ENCODE measurements at regions not wholly inside any gene's neighbourhood (a gene's known extent, or its start where the extent isn't known, plus 50 kb on each side); places are given as distances from the start of the nearest gene placed in this dataset.

DNA sequence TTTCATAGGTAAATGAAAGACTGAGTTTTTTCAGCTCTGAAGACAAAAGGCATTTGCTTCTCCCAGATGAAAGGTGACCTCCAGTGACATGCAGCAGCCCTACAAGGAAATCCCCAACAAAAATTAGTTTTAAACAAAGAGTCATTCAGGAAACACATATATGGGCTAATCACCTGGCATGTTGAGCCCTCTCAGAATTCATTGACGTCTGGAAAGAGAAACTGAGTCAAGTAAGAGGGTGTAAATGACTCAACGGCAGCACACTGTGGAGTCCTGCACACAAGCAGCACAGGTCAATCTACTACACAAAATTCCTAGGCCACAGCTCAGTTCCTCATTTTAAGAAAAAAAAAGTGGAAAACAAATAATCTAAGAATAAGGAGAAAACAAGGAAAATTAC lies 592.3 kb downstream of the EPHA7 start:
- DNase-seq (ENCODE audit: low read depth in 3 of 3): no peak

DNA sequence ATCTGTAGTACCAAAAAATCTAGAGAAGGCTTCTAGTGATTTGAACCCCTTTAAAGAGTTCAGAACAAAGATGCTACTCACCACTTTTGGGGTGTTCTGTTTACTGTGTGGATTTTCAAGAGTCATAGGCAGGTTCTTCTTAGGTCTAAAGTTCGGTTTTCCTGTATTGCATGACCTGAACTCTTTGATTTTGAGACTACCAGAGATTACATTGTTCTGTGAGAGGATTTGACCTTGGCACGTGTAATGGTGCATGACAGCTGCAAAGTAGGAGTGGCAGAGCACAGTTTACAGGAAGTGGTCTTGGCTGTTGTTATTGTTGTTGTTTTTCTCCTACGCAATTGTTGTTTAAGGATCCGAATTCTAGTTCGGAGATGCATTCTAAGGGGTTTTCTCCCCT lies 592.7 kb downstream of the EPHA7 start:
- DNase-seq (ENCODE audit: low read depth in 3 of 3): no peak

DNA sequence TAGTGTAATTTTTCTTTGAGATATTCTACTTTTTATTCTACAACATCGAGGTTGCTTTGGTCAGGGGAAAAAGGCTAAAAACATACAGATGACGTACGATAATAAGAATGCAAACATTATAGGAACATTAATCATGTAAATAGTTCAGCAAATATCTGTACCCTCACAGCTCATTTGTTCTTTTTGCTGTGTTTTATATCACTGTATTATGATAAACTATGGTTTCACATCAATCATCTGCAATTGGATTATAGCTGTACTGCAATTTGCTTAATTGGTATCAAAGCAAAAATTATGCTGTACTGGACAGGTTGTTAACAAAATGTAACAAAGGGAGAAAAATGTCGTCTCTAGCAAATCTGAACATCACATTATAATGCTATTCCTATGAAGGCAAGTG lies 597.1 kb downstream of the EPHA7 start:
- DNase-seq (ENCODE audit: low read depth in 3 of 3): no peak

DNA sequence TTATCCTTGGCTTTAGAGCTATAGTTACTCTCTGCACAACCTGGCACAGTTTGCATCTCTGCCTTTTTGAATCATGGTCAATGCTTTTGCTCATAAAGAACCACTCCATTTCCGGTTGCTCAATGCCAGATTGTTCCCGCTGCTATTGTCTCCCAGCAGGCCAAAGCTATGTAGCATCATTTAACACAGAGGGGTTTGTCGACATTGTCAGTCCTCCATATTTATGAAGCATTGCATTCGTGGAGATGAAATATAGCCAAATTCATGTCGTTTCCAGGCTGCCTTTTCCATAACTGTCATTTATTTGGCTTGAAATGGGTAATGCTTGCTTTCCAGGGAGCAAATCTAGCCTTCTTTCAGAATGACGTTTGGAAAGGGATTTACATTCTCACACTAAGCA lies 598.8 kb downstream of the EPHA7 start:
- no peak for DNase-seq (ENCODE audit: low read depth in 3 of 3)

DNA sequence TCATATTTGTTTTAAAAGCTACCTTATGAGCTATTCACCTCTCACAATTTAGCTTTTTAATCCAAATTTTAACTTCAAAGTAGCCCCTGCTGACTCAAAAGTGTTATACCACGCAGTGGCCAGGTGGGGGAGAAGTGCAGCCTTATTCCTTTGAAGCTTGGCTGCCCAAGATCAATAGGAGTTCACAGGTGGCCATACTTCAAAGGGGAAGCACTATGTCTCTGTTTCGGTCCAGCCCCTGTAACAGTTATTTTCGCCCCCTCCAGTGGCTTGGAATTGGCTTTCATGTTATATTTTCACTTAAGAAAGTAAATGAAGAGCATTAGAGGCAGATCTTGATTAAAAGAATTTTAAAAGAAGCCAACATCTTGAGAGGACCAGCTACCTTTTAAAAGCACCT lies 608.4 kb downstream of the EPHA7 start:
- DNase-seq (ENCODE audit: low read depth in 3 of 3): no peak

DNA sequence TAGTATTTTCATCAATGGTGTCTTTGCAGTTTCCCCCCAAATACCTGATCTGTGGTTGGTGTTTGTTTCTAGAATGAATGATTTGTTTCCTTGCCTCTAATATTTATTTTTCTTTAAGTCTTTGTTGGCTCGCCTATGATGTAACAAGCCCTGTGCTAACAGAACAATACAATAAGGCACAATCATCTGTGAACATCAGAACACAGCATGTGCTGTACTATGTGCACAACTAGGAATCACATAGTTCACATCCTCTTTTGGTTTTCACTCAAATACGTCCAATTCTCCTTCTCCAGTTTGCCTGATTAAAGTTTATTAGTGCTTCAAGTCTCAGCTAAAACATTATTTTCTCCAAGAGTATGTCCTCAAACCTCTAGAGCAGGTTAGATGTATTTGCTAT lies 613.1 kb downstream of the EPHA7 start:
- no peak for DNase-seq (ENCODE audit: low read depth in 3 of 3)

DNA sequence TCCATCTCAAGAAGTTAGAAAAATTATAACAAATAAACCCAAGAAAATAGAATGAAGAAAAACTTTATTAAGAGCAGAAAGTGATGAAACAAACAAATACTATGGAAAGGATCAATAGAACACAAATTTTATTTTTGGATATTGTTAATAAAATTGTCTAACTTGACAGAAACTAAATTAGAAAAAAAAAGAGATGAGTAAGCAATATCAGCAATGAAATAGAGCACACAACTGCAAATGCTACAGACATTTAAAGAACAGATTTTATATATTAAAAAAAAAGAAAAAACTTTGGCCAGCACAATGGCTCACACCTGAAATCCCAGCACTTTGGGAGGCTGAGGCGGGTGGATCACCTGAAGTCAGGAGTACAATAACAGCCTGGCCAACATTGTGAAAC lies 628.0 kb downstream of the EPHA7 start:
- DNase-seq (ENCODE audit: low read depth in 3 of 3): no peak

DNA sequence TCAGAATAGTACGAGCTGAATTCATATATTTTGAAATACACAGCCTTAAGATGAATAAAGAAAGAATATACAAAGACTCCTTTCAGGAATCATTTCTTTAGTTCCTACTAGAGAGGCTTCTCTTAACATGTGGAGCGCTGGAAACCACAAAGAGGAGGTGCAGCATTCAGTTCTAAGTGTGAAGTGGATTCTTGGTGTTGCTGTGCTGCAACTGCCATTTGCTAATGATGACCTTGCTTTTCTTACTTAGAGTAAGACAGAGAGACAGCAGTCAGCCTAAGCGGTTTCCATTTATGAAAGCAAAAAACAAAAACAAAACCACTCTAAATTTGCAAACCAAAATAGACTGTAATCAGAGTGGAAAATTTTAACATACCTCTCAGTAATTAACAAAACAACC lies 629.0 kb downstream of the EPHA7 start:
- no peak for DNase-seq (ENCODE audit: low read depth in 3 of 3)

DNA sequence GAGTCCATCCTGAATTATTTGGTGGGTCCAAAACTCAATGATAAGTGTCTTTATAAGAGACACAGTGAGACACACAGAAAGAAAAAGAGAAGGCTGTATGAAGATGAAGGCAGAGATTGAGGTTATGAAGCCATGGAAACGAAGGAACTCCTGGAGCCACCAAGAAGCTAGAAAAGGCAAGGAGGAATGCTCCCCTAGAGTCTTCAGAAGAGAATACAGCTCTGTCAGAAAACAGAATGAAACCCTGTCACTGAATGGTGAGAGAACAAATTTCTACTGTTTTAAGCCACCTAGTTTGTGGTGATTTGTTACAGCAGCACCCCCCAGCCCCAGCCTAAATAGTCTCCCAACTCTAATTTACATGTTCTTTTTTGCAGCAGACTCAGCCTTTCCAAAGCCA lies 635.1 kb downstream of the EPHA7 start:
- no peak for DNase-seq (ENCODE audit: low read depth in 3 of 3)

DNA sequence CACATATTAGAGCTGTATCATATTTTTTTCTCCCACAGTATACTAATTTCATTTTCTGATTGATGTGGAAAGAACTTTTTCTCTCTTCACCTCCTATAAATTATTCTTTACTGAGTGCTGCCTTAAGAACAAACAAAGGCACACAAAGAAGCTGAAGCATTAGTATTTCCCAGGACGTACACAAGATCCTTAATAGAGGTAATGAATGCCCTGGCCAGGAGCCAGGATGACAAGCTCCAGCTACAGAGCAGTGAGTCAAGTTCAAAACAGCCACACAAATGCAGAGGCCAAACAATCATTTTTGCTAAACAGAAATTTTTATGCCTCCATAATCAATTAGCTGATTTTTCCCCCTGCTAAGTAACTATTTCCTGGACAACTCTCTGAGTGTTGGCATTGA lies 639.6 kb downstream of the EPHA7 start:
- no peak for DNase-seq (ENCODE audit: low read depth in 3 of 3)

DNA sequence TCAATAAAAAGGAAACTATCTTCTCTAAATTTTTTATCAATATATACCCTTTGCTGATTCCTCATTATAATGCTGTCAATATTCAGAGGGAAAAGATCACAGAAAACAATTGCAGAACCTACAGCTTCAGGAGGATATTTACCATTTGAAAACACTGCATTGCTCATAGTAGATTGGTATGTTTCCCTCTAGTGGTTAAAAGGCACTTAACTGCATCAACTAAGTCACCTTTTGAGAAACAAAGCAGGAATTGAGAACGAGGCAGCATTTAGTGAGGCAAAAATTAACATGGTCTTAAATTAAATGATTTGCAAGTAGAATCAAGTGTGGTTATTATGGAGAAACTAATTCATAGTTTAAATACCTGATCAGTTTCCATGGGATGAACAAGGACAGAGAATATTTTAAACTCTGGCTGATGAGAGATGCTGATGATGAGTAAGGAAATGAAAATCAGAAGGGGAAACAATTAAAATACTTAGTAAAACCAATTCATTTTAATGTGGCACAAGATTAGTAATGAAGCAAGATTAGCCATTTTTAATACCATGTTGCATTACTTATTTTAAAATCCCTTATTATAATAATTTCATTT lies 642.1 kb downstream of the EPHA7 start:
- DNase-seq (ENCODE audit: low read depth in 3 of 3): no peak

DNA sequence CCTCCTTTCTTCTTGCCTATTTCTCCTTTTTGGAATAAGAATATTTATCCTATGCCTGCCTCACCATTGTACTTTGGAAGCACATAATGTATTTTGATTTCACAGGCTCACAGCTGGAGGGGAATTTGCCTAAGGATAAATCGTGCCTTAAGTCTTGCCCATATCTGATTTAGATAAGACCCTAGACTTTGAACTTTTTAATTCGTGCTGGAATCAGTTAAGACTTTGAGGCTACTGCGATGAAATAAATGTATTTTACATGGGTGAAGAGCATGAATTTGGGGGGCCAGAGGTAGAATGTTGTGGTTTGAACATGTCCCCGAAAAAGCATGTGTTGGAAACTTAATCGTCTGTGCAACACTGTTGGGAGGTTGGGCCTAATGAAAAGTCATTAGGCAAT lies 648.8 kb downstream of the EPHA7 start:
- no peak for DNase-seq (ENCODE audit: low read depth in 3 of 3)

DNA sequence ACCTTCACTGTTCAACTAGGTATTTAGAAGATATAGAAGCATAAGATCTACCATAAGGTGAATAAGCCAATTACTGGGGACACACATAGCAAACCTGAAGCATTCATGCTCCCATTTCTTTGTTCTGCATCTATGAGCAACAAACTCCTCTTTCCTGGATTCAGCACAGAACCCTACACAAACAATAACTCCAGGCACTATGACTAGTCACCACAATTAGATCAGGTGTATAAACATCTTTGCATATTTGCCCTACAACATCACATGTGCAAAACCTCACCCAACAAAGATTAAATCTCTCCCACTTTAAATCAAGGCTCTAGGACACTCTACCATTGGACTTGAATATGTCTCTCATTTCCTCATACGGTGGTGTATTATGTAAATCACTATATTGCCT lies 652.3 kb downstream of the EPHA7 start:
- DNase-seq (ENCODE audit: low read depth in 3 of 3): no peak

DNA sequence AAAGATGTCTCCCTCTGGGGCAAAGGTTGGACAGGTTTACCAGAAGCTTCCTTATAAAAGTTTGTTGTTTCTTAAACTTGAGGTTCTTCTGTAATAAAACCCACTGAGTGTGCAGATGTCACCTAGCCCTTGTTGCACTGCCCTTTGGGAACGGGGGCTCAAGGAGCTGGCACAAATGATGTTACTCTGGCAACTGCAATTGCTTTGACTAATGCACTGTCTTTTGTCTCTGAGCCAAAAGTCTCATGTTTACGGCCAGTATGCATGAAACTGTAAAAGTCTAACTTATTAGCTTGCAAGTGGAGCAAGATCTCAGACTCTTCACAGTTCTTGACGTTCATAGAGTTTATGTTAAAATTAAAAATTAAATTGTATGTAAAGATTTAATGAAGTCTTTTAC lies 655.7 kb downstream of the EPHA7 start:
- DNase-seq (ENCODE audit: low read depth in 3 of 3): no peak

DNA sequence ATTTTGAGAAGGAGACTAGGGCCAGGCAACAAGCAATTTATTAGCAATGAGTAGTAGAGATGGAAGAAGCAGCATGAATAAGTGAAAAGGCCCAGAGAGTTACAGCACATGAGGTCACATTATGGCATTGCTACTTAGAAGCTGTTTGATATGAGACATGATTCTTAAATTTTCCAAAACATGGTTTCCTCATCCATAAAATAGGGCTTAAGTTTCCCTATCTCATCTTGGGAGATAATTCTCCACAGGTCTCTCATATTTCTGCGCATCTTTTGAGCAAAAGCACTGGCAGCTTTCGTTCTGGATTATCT lies 656.1 kb downstream of the EPHA7 start:
- DNase-seq (ENCODE audit: low read depth in 3 of 3): no peak

DNA sequence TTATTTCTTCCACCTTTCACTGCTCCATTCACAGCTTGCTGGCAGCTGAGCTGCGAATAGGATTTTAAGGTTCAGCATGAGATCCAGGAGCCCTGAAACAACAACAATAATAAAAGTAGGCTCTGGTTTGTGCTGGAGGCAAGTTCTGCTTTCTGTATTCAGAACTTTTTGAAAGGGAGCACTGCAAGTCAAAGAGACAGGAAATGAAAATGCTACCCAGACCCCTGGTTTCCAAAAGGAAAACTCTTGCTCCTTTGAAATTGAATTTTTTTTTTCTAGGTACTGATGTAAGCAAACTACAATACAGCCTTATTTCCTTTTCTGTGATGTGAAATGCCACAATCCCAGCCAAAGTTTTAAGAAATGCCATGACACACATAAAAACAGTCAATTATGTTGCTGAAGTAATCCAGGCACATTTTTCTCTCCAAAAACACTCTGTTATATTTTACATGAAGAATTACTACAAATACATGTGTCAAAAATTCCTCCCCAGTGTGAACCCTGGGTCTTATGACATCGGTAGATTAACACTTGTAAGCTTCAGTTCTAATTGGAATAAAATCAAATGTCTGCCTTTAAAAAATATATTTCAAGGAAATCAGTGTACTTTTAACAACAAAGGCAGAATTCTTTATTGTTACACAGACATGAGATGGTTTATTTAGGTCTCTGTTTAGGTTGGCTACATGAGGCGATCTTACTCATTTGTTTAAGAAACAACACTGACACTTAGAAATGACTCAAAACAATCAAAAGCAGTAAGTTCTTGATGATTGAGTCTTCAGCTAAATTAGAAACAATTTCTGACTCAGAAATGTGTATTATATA lies 656.7 kb downstream of the EPHA7 start:
- DNase-seq (ENCODE audit: low read depth in 3 of 3): no peak

DNA sequence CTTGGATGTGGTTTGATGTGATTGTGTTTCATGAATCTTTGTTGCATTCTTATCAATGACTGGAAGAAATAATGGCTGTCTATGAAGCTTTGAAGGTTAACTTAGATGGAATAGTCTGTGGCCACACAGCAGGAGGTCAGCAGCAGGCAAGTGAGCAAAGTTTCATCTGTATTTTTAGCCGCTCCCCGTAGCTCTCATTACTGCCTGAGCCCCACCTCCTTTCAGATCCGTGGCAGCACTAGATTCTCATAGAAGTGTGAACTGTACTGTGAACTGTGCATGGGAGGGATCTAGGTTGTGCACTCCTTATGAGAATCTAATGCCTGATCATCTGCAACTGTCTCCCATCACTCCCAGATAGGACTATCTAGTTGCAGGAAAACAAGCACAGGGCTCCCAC lies 660.2 kb downstream of the EPHA7 start:
- DNase-seq (ENCODE audit: low read depth in 3 of 3): no peak

DNA sequence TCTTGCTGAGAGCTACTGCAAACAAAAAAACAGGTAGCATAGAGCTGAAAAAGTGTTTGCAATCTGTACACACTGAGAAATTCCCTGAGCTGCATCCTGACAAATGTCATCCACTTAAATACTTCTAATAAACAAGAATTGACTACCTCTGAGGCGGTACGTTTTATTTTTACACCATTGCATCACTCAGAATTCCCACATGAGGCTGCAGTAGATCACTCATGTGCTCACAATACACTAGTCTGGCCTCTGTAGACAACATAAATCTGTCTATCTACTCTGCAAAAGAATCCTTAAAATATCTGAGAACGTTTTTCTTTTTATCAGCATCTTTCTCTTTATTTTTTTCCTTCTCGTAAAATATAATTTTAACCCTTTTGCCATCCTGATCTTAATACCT lies 661.4 kb downstream of the EPHA7 start:
- no peak for DNase-seq (ENCODE audit: low read depth in 3 of 3)

DNA sequence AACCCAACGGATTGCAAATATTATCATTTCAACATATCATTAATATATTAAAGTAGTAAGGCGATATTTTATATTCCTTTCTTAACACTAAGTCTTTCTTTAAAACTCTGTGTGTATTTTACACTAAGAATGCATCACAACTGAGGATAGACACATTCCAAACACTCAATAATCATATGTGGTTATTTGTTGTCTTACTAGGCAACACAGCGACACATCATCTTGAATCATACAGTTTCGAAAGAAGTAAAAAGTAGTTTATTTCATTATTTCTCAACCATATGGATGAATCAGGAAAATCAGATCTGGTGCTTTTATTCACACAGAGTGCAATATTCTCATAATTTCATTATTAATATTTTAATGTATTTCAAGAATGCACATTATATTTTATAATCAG lies 662.4 kb downstream of the EPHA7 start:
- DNase-seq (ENCODE audit: low read depth in 3 of 3): no peak

DNA sequence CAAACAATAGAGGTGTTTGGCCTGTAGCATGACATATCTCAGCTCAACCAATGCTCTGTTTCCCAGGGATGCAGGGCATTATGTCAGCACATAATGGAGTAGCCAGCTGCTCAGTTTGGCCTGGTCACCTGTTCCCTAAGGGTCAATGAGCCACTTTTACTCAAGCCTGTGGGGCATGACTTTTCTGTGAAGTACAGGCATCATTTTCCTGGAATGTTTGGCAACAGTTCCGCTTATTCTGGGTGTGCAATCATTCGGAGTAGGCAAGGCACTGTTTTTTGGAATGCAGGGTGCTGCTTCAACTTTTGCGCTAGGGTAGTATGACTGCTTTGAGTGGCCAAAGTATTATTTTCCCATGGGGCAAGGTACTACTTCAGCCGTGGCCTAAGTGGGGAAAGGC lies 665.4 kb downstream of the EPHA7 start:
- DNase-seq (ENCODE audit: low read depth in 3 of 3): no peak

DNA sequence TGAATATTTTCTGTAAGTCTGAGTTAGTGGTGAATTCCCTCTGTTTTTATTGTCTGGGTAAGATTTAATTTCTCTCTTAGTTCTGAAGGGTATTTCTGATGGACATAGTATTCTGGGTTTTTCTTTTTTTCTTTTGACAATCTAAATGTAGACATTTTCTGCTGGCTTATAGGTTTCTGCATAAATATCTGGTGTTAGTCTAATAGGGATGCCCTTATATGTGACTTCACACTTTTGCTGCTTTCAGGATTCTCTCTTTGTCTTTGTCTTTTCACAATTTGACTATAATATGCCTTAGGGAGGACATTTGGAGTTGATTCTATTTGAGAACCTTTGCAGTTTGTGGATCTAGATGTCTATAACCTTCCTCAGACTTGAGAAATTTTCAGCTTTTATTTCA lies 667.2 kb downstream of the EPHA7 start:
- DNase-seq (ENCODE audit: low read depth in 3 of 3): no peak

DNA sequence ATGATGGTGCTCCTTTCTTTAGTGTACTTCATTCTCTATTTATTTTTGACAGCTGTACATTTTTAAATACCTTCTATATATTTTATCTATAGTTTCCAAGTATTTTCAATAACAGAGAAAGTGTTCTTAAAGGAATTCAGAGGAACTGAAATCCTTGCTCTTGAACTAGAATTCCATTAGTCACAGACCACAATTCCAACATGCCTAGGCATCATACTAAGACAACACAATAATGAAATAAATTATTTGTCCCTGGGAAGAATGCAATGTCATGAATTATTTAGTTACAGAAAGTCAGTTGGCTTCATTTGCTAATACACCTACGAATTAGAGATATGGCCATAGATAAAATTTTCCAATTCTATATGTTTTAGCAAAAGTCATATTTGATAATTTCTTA lies 671.2 kb downstream of the EPHA7 start:
- DNase-seq (ENCODE audit: low read depth in 3 of 3): no peak

DNA sequence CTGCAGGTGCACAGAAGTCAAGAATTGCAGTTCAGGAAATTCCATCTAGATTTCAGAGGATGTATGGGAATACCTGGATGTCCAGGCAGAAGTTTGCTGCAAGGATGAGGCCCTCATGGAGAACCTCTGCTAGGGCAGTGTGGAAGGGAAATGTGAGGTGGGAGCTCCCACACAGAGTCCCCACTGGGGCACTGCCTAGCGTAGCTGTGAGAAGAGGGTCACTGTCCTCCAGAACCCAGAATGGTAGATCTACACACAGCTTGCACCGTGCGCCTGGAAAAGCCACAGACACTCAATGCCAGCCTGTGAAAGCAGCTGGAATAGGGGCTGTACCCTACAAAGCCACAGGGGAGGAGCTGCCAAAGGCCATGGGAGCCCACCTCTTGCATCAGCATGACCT lies 681.4 kb downstream of the EPHA7 start:
- DNase-seq (ENCODE audit: low read depth in 3 of 3): no peak

DNA sequence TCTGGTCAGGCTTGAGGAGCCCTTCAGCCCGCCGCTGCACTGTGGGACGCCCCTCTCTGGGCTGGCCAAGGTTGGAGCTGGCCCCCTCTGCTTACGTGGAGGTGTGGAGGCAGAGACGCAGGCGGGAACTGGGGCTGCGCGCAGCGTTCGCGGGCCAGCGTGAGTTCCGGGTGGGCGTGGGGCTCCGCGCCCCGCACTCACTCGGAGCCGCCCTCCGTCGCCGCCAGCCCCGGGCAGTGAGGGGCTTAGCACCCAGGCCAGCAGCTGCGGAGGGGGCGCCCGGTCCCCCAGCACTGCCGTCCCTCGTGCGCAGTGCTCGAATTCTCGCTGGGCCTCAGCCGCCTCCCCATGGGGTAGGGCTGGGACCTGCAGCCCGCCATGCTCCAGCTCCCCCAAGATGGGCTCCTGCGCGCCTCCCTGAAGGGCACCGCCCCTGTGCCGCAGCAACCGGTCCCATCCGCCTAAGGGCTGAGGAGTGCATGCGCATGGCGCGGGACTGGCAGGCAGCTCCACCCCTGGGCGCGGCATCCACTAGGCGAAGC lies 695.9 kb downstream of the EPHA7 start:
- no peak for DNase-seq (ENCODE audit: low read depth in 3 of 3)

Data from stimulated activated CD4-positive, alpha-beta T cell treated with anti-CD3 and anti-CD28 coated beads, TNF-alpha, amount 100 ng/mL, for 24 hours (primary cell).